ENCODE measurements at regions not wholly inside any gene's neighbourhood (a gene's known extent, or its start where the extent isn't known, plus 50 kb on each side); places are given as distances from the start of the nearest gene placed in this dataset.

GRCh38 chr12:92540782-92541423 lies 161.9 kb upstream of the PLEKHG7 start:
- Histone ChIP-seq H2AFZ (ENCODE audit: low read depth) (no peak overlapping the region), H3K79me2 (ENCODE audit: insufficient read depth) (no peaks in the 10 kb centered on the region), H3K4me3 (ENCODE audit: low read depth in 2 of 2, low read length in 1 of 2) (no peak overlapping the region), H3F3A (replicated peaks; ENCODE audit: insufficient read depth) (no peaks in the 10 kb centered on the region), H3K9me2 (no peaks in the 10 kb centered on the region), H3K27ac (ENCODE audit: low read depth in 2 of 2, low read length in 1 of 2) (no peak overlapping the region), H3K36me3 (replicated peaks in 1 of 2; ENCODE audit: control insufficient read depth in 1 of 2, insufficient read depth in 2 of 2, low read length in 1 of 2) (no peaks in the 10 kb centered on the region), H4K20me1 (ENCODE audit: insufficient read depth) (no peaks in the 10 kb centered on the region), H3K4me1 (ENCODE audit: control insufficient read depth in 1 of 2, insufficient read depth in 2 of 2, low read depth in 1 of 2, low read length in 1 of 2) (no peaks in the 10 kb centered on the region; a peak in 2 of 4 replicates), H3K4me2 (no peak overlapping the region), H3K27me3 (ENCODE audit: insufficient read depth) (no peaks in the 10 kb centered on the region), H3K9me3 (no peaks in the 10 kb centered on the region), H3K9ac (no peak overlapping the region)
- TF ChIP-seq GATA2 (CRISPR knock-in tag; IDR thresholded peaks at IDR 0.05) = no peak
- TF ChIP-seq FOXM1 (IDR thresholded peaks at IDR 0.05; ENCODE audit: low read depth) = no peak
- TF ChIP-seq MEF2A (IDR thresholded peaks at IDR 0.05; ENCODE audit: borderline replicate concordance, low read depth) = no peak
- no peak for TF ChIP-seq TEAD4 (IDR thresholded peaks at IDR 0.05; ENCODE audit: borderline replicate concordance, insufficient read depth)
- no peak for TF ChIP-seq NRF1 (IDR thresholded peaks at IDR 0.05; ENCODE audit: low read depth, low read length)
- no peak for TF ChIP-seq GABPA (IDR thresholded peaks at IDR 0.05; ENCODE audit: low read depth)
- no peak for TF ChIP-seq CTCF (IDR thresholded peaks at IDR 0.05)
- TF ChIP-seq MXI1 (IDR thresholded peaks at IDR 0.05; ENCODE audit: low read depth, low read length) = no peak
- TF ChIP-seq SMC3 (IDR thresholded peaks at IDR 0.05; ENCODE audit: low read depth, low read length) = no peak
- TF ChIP-seq YY1 (IDR thresholded peaks at IDR 0.05; ENCODE audit: low read depth) = no peak
- no peak for TF ChIP-seq SIN3A (IDR thresholded peaks at IDR 0.05; ENCODE audit: borderline replicate concordance, low read depth, low read length)
- TF ChIP-seq CHD2 (IDR thresholded peaks at IDR 0.05; ENCODE audit: low read length, partially characterized antibody) = no peak
- TF ChIP-seq REST (IDR thresholded peaks at IDR 0.05; ENCODE audit: low read depth, low read length) = no peak
- no peak for TF ChIP-seq MAX (IDR thresholded peaks at IDR 0.05; ENCODE audit: low read depth)
- no peak for TF ChIP-seq RAD21 (IDR thresholded peaks at IDR 0.05; ENCODE audit: low read length)
- TF ChIP-seq NFIC (IDR thresholded peaks at IDR 0.05; ENCODE audit: borderline replicate concordance) = no peak
- no peak for TF ChIP-seq EP300 (IDR thresholded peaks at IDR 0.05; ENCODE audit: borderline replicate concordance in 1 of 2, low read depth in 1 of 2, low read length in 1 of 2)
- no peak for TF ChIP-seq USF2 (IDR thresholded peaks at IDR 0.05; ENCODE audit: borderline replicate concordance, low read depth, low read length)
- TF ChIP-seq TAF1 (IDR thresholded peaks at IDR 0.05; ENCODE audit: borderline replicate concordance, low read depth, low read length) = no peak
- CTCF ChIA-PET = interaction anchor here (1.0 kb wide), 2 partner anchors 29 to 41 kb away, joined by 3 read pairs; no protein-coding TSS in a partner anchor
- WGBS (ENCODE audit: low lambda C conversion rate) = 70% methylated on average over 2 of the region's 3 CpGs
- POLR2A ChIA-PET = no interaction called here
- no peak for DNase-seq
